OCI-LY1 (cell line): ENCODE measurements at regions not wholly inside any gene's neighbourhood (a gene's known extent, or its start where the extent isn't known, plus 50 kb on each side); places are given as distances from the start of the nearest gene placed in this dataset.

Experiments used
- H2AFZ ChIP-seq: fragments of 200-600 bp; sonication (generic), shearing (Covaris generic); 2 replicates; pipeline ENCODE4 v1.6.0; 2014; ENCODE audit warnings: antibody characterized with exemption, mild to moderate bottlenecking, low read length
- H3F3A ChIP-seq: fragments of 200-600 bp; sonication (generic), shearing (Covaris generic); 2 replicates; pipeline ENCODE4 v1.6.0; 2014; ENCODE audit warnings: mild to moderate bottlenecking, antibody characterized with exemption, low read length, moderate library complexity; ENCODE audit not compliant: insufficient read depth
- H3K27ac ChIP-seq: fragments of 200-600 bp; sonication (generic); 2 replicates; pipeline ENCODE4 v1.5.1; 2014; ENCODE audit warnings: low read length, mixed run types, mild to moderate bottlenecking, low read depth; ENCODE audit not compliant: poor library complexity, severe bottlenecking
- H3K27me3 ChIP-seq: fragments of 200-600 bp; sonication (generic); 2 replicates; pipeline ENCODE4 v1.6.0; 2014; ENCODE audit warnings: antibody characterized with exemption, mild to moderate bottlenecking, low read length, moderate library complexity; ENCODE audit not compliant: insufficient read depth
- H3K36me3 ChIP-seq: fragments of 200-600 bp; sonication (generic); 2 replicates; pipeline ENCODE4 v1.6.1; 2014; ENCODE audit warnings: mild to moderate bottlenecking, antibody characterized with exemption, low read length, moderate library complexity, mixed read lengths; ENCODE audit not compliant: insufficient read depth
- H3K4me1 ChIP-seq: fragments of 200-600 bp; sonication (generic); 2 replicates; pipeline ENCODE4 v1.5.1; 2014; ENCODE audit warnings: mild to moderate bottlenecking, low read length, moderate library complexity; ENCODE audit not compliant: insufficient read depth, severe bottlenecking
- H3K4me2 ChIP-seq: fragments of 200-600 bp; sonication (generic), shearing (Covaris generic); 2 replicates; pipeline ENCODE4 v1.6.1; 2014; ENCODE audit warnings: low read length
- H3K4me3 ChIP-seq: fragments of 200-600 bp; sonication (generic); 2 replicates; pipeline ENCODE4 v1.5.1; 2014; ENCODE audit warnings: low read length, low read depth, mild to moderate bottlenecking, mixed read lengths; ENCODE audit not compliant: poor library complexity, severe bottlenecking
- H3K79me2 ChIP-seq: fragments of 200-600 bp; shearing (Covaris generic); 2 replicates; pipeline ENCODE4 v1.6.1; 2016; ENCODE audit warnings: mixed run types, low read length, mixed read lengths; ENCODE audit not compliant: insufficient read depth
- H3K9ac ChIP-seq: fragments of 200-600 bp; sonication (generic), shearing (Covaris generic); 2 replicates; pipeline ENCODE4 v1.6.1; 2014; ENCODE audit warnings: mild to moderate bottlenecking, low read length, mixed read lengths
- H3K9me2 ChIP-seq: fragments of 200-600 bp; sonication (generic), shearing (Covaris generic); 2 replicates; pipeline ENCODE4 v1.6.1; 2014; ENCODE audit warnings: low read depth, mild to moderate bottlenecking, low read length, mixed read lengths
- H3K9me3 ChIP-seq: fragments of 200-600 bp; shearing (Covaris generic); 2 replicates; pipeline ENCODE4 v1.6.1; 2014; ENCODE audit warnings: low read length, mixed read lengths
- H4K20me1 ChIP-seq: fragments of 200-600 bp; sonication (generic), shearing (Covaris generic); 2 replicates; pipeline ENCODE4 v1.6.0; 2016; ENCODE audit warnings: mild to moderate bottlenecking, low read length; ENCODE audit not compliant: insufficient read depth
- EZH2 ChIP-seq: fragments of 200-600 bp; sonication (generic), shearing (Covaris generic); IDR thresholded peaks from 2 replicates; pipeline ENCODE4 v1.8.0; 2017; ENCODE audit warnings: borderline replicate concordance, mixed run types, mild to moderate bottlenecking, antibody characterized with exemption, low read length, moderate library complexity, mixed read lengths
- TF ChIP-seq, protein P1 (sequence below): fragments of 200-600 bp; sonication (generic), shearing (Covaris generic); IDR thresholded peaks from 2 replicates; pipeline ENCODE4 v1.5.1; 2017; ENCODE audit warnings: mild to moderate bottlenecking, antibody characterized with exemption, low read length, moderate library complexity, mixed read lengths

DNA sequence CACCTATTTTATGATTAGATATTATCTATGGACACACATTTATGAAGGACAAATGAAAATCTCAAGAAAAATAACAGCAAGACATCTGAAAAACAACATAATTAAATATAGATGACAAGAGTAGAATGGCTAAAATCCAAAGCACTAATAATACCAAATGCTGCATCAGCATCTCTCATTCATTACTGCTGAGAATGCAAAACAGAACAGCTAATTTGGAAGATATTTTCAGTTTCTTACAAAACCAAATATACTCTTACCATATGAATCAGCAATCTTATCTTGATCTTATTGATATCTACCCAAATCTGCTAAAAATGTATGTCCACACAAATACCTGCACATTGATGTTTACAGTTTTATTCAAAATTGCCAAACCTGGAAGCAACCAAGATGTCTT is 829.1 kb upstream of the MIR17HG start:
- Histone ChIP-seq H3K36me3 (no peaks in the 10 kb centered on the region), H3K4me3 (no peak overlapping the region), H3K9ac (no peak overlapping the region), H3K9me3 (no peaks in the 10 kb centered on the region), H3F3A (no peaks in the 10 kb centered on the region), H3K79me2 (no peaks in the 10 kb centered on the region), H3K27me3 (no peaks in the 10 kb centered on the region), H3K4me1 (no peaks in the 10 kb centered on the region), H3K4me2 (no peak overlapping the region), H3K27ac (no peak overlapping the region), H4K20me1 (no peaks in the 10 kb centered on the region), H2AFZ (no peak overlapping the region), H3K9me2 (no peaks in the 10 kb centered on the region)
- TF ChIP-seq EZH2 = no peak
- TF ChIP-seq, protein P1, sequence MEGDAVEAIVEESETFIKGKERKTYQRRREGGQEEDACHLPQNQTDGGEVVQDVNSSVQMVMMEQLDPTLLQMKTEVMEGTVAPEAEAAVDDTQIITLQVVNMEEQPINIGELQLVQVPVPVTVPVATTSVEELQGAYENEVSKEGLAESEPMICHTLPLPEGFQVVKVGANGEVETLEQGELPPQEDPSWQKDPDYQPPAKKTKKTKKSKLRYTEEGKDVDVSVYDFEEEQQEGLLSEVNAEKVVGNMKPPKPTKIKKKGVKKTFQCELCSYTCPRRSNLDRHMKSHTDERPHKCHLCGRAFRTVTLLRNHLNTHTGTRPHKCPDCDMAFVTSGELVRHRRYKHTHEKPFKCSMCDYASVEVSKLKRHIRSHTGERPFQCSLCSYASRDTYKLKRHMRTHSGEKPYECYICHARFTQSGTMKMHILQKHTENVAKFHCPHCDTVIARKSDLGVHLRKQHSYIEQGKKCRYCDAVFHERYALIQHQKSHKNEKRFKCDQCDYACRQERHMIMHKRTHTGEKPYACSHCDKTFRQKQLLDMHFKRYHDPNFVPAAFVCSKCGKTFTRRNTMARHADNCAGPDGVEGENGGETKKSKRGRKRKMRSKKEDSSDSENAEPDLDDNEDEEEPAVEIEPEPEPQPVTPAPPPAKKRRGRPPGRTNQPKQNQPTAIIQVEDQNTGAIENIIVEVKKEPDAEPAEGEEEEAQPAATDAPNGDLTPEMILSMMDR = no peak

GRCh38 chr13:90519157-90519556 is 828.3 kb upstream of the MIR17HG start:
- TF ChIP-seq, protein P1 = no peak
- TF ChIP-seq EZH2 = no peak
- no peak overlapping the region for H3K4me2 ChIP-seq
- no peaks in the 10 kb centered on the region for H3K4me1 ChIP-seq
- no peaks in the 10 kb centered on the region for H3K36me3 ChIP-seq
- H3F3A ChIP-seq = no peaks in the 10 kb centered on the region
- no peaks in the 10 kb centered on the region for H3K79me2 ChIP-seq
- no peaks in the 10 kb centered on the region for H4K20me1 ChIP-seq
- H3K4me3 ChIP-seq = no peak overlapping the region
- H3K27ac ChIP-seq = no peak overlapping the region
- H3K9me2 ChIP-seq = no peaks in the 10 kb centered on the region
- no peaks in the 10 kb centered on the region for H3K27me3 ChIP-seq
- H2AFZ ChIP-seq = no peak overlapping the region
- H3K9ac ChIP-seq = no peak overlapping the region
- H3K9me3 ChIP-seq = no peaks in the 10 kb centered on the region

DNA sequence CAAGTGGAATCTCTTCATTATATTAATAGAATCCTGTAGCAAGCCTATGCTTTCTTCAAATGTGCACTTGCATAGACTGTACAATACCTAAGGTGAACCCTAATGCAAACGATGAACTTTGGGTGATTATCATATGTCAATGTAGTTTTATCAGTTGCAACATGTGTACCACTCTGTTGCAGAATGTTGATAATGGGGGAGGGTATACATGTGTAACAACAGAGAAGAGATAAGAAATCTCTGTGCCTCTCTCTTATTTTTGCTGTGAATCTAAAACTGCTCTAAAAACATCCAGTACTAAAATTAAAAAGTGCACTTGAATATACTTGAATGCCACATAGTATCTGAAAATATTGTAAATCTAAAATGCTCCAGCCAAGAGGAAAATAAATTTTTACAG is 820.8 kb upstream of the MIR17HG start:
- H3K36me3 ChIP-seq = no peaks in the 10 kb centered on the region
- no peak for TF ChIP-seq EZH2
- TF ChIP-seq, protein P1 = no peak
- H3K4me2 ChIP-seq = no peak overlapping the region
- H2AFZ ChIP-seq = no peak overlapping the region
- H4K20me1 ChIP-seq = no peaks in the 10 kb centered on the region
- H3K27me3 ChIP-seq = no peaks in the 10 kb centered on the region
- H3K27ac ChIP-seq = no peak overlapping the region
- no peak overlapping the region for H3K9ac ChIP-seq
- H3K79me2 ChIP-seq = no peaks in the 10 kb centered on the region
- no peaks in the 10 kb centered on the region for H3K4me1 ChIP-seq
- H3K4me3 ChIP-seq = no peak overlapping the region
- no peaks in the 10 kb centered on the region for H3F3A ChIP-seq
- H3K9me3 ChIP-seq = no peaks in the 10 kb centered on the region
- no peaks in the 10 kb centered on the region; the same call in 1 of the 2 replicates for H3K9me2 ChIP-seq
